Mesothelial cell of epicardium (in vitro differentiated cells): ENCODE measurements at regions not wholly inside any gene's neighbourhood (a gene's known extent, or its start where the extent isn't known, plus 50 kb on each side); places are given as distances from the start of the nearest gene placed in this dataset.

ENCODE experiments used
- DNase-seq, 2 experiments: peaks; one replicate each; pipeline ENCODE4 v3.0.0; 2021; ENCODE audit warnings: low spot score in 2 of 2; ENCODE audit not compliant: unreplicated experiment in 2 of 2
- H3K27ac Mint-ChIP-seq: 2 replicates; pipeline ENCODE4 v1.8.0; 2021; ENCODE audit warnings: mixed read lengths
- H3K27me3 Mint-ChIP-seq: 2 replicates; pipeline ENCODE4 v1.8.0; 2021; ENCODE audit warnings: low read depth, mixed read lengths
- H3K36me3 Mint-ChIP-seq: 2 replicates; pipeline ENCODE4 v1.8.0; 2021; ENCODE audit warnings: mixed read lengths
- H3K4me1 Mint-ChIP-seq: 2 replicates; pipeline ENCODE4 v1.8.0; 2021; ENCODE audit warnings: mixed read lengths
- H3K4me3 Mint-ChIP-seq: 2 replicates; pipeline ENCODE4 v1.8.0; 2021; ENCODE audit warnings: mild to moderate bottlenecking, moderate library complexity, mixed read lengths
- H3K9me3 Mint-ChIP-seq: 2 replicates; pipeline ENCODE4 v1.8.0; 2021; ENCODE audit warnings: mixed read lengths
- CTCF ChIP-seq: fragments of 200-600 bp; sonication (generic); IDR thresholded peaks from one replicate; pipeline ENCODE4 v1.5.0; 2021; ENCODE audit warnings: antibody characterized with exemption; ENCODE audit not compliant: unreplicated experiment

- no peak for DNase-seq
Measured at GRCh38 chr9:129486756-129487657, 133.9 kb downstream of the C9orf50 start.

GRCh38 chr9:129485145-129485774, 135.6 kb downstream of the C9orf50 start:
- Mint-ChIP-seq H3K27ac (peak overlapping the region; percentile 99), H3K4me1 (peaks cover 79% of the 10 kb centered on the region), H3K9me3 (no peaks in the 10 kb centered on the region), H3K36me3 (no peaks in the 10 kb centered on the region), H3K4me3 (no peak overlapping the region), H3K27me3 (no peaks in the 10 kb centered on the region)
- DNase-seq: no peak
- no peak for TF ChIP-seq CTCF

More at GRCh38 chr9:129486756-129487657, 133.9 kb downstream of the C9orf50 start:
- peak overlapping the region; percentile 22 for H3K4me3 Mint-ChIP-seq
- H3K4me1 Mint-ChIP-seq: peaks cover 79% of the 10 kb centered on the region
- TF ChIP-seq CTCF: no peak
- peak overlapping the region; percentile 99 for H3K27ac Mint-ChIP-seq
- H3K27me3 Mint-ChIP-seq: no peaks in the 10 kb centered on the region
- no peaks in the 10 kb centered on the region for H3K36me3 Mint-ChIP-seq
- no peaks in the 10 kb centered on the region for H3K9me3 Mint-ChIP-seq

GRCh38 chr9:129484352-129485000, 136.4 kb downstream of the C9orf50 start:
- no peak for TF ChIP-seq CTCF
- no peaks in the 10 kb centered on the region for H3K36me3 Mint-ChIP-seq
- no peak for DNase-seq
- H3K9me3 Mint-ChIP-seq: no peaks in the 10 kb centered on the region
- peaks cover 79% of the 10 kb centered on the region for H3K4me1 Mint-ChIP-seq
- peak overlapping the region; percentile 17 for H3K4me3 Mint-ChIP-seq
- peak overlapping the region; percentile 99 for H3K27ac Mint-ChIP-seq
- H3K27me3 Mint-ChIP-seq: no peaks in the 10 kb centered on the region

GRCh38 chr9:129483415-129484351, 137.2 kb downstream of the C9orf50 start:
- peaks cover 81% of the 10 kb centered on the region for H3K4me1 Mint-ChIP-seq
- no peaks in the 10 kb centered on the region for H3K9me3 Mint-ChIP-seq
- H3K4me3 Mint-ChIP-seq: peak overlapping the region; percentile 48
- peak overlapping the region; percentile 99 for H3K27ac Mint-ChIP-seq
- no peaks in the 10 kb centered on the region for H3K36me3 Mint-ChIP-seq
- no peaks in the 10 kb centered on the region for H3K27me3 Mint-ChIP-seq
- DNase-seq: peak in 1 of 2 experiments; percentile 72
- no peak for TF ChIP-seq CTCF
